ENCODE measurements at regions not wholly inside any gene's neighbourhood (a gene's known extent, or its start where the extent isn't known, plus 50 kb on each side); places are given as distances from the start of the nearest gene placed in this dataset.

DNA sequence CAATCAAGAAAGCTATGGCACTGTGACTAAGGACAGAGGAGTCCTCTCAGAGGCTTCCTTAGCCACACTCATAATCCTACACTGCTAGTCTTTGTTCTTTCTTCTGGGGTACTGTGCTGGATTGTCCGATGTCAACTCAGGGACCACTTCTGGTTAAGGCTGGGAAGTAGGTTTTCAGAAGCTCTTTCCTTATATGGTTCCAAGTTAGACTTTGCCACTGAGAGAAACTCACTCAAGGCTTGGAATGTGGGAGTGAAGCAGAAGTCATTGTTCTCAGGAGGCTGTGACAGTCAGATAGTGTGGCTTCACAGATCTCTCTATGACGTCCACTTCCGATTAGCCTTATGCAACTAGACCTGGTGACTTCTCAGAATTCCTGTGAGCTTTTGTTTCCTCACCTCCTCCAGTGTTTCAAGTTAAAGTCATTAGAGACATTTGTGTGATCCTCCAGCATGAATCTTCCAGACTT lies 317.3 kb upstream of the F9 start (continued):
- TF ChIP-seq CHD7 (IDR thresholded peaks at IDR 0.05; ENCODE audit: insufficient replicate concordance, low read length) (no peak), KDM5A (IDR thresholded peaks at IDR 0.05; ENCODE audit: low read length) (no peak), EP300 (IDR thresholded peaks at IDR 0.05; ENCODE audit: borderline replicate concordance in 1 of 2, low read depth in 2 of 2, low read length in 2 of 2) (no peak), ZNF274 (IDR thresholded peaks at IDR 0.05; ENCODE audit: borderline replicate concordance, extremely low read depth, low read length) (no peak), TCF12 (IDR thresholded peaks at IDR 0.05; ENCODE audit: low read depth, low read length) (no peak), USF2 (IDR thresholded peaks at IDR 0.05; ENCODE audit: low read length) (no peak), ASH2L (IDR thresholded peaks at IDR 0.05; ENCODE audit: low read length) (no peak), BCL11A (IDR thresholded peaks at IDR 0.05; ENCODE audit: low read depth in 2 of 2, low read length in 2 of 2) (no peak)
- TF ChIP-seq, protein P1, sequence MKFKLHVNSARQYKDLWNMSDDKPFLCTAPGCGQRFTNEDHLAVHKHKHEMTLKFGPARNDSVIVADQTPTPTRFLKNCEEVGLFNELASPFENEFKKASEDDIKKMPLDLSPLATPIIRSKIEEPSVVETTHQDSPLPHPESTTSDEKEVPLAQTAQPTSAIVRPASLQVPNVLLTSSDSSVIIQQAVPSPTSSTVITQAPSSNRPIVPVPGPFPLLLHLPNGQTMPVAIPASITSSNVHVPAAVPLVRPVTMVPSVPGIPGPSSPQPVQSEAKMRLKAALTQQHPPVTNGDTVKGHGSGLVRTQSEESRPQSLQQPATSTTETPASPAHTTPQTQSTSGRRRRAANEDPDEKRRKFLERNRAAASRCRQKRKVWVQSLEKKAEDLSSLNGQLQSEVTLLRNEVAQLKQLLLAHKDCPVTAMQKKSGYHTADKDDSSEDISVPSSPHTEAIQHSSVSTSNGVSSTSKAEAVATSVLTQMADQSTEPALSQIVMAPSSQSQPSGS (IDR thresholded peaks at IDR 0.05; ENCODE audit: low read length): no peak
